Ectodermal cell (in vitro differentiated cells): ENCODE measurements at regions not wholly inside any gene's neighbourhood (a gene's known extent, or its start where the extent isn't known, plus 50 kb on each side); places are given as distances from the start of the nearest gene placed in this dataset.

Experiments used
- H3K27ac ChIP-seq: 2 replicates; pipeline ENCODE4 v1.7.0; 2013; ENCODE audit warnings: mild to moderate bottlenecking, low read depth, low read length; ENCODE audit not compliant: insufficient read depth, poor library complexity, severe bottlenecking
- H3K27me3 ChIP-seq: 2 replicates; pipeline ENCODE4 v1.7.0; 2013; ENCODE audit warnings: mild to moderate bottlenecking, low read length; ENCODE audit not compliant: insufficient read depth, control insufficient read depth, poor library complexity, severe bottlenecking
- H3K36me3 ChIP-seq: one replicate; pipeline ENCODE4 v1.7.0; 2013; ENCODE audit warnings: low read length; ENCODE audit not compliant: control insufficient read depth, insufficient read depth
- H3K4me1 ChIP-seq: one replicate; pipeline ENCODE4 v1.7.0; 2013; ENCODE audit warnings: low read length; ENCODE audit not compliant: control insufficient read depth, insufficient read depth
- H3K4me3 ChIP-seq: 2 replicates; pipeline ENCODE4 v1.7.0; 2013; ENCODE audit warnings: low read depth, low read length, control low read depth; ENCODE audit not compliant: insufficient read depth
- H3K9me3 ChIP-seq: 2 replicates; pipeline ENCODE4 v1.7.0; 2013; ENCODE audit warnings: mild to moderate bottlenecking, low read length, moderate library complexity; ENCODE audit not compliant: control insufficient read depth
- WGBS, 2 experiments: methylation state at CpG; one replicate each; pipeline ENCODE4 v1.1.7; 2013; ENCODE audit warnings: missing lambda C conversion rate in 2 of 2; 5-methylcytosine and 5-hydroxymethylcytosine counted together

- 92 to 94% methylated on average over 15 of the region's 15 CpGs for WGBS, 2 experiments
Measured at GRCh38 chr2:3062476-3063260, 314.9 kb downstream of the EIPR1 start.

GRCh38 chr2:3060049-3060448 is 317.6 kb downstream of the EIPR1 start:
- Histone ChIP-seq H3K27ac (no peak overlapping the region), H3K36me3 (no peaks in the 10 kb centered on the region), H3K4me1 (no peaks in the 10 kb centered on the region), H3K27me3 (no peaks in the 10 kb centered on the region), H3K4me3 (no peak overlapping the region), H3K9me3 (no peaks in the 10 kb centered on the region)
- 92 to 95% methylated on average over 15 to 16 of the region's 16 CpGs for WGBS, 2 experiments

More at GRCh38 chr2:3062476-3063260, 314.9 kb downstream of the EIPR1 start:
- Histone ChIP-seq H3K27ac (no peak overlapping the region), H3K4me1 (no peaks in the 10 kb centered on the region), H3K27me3 (no peaks in the 10 kb centered on the region), H3K9me3 (no peaks in the 10 kb centered on the region), H3K4me3 (no peak overlapping the region), H3K36me3 (no peaks in the 10 kb centered on the region)

- Histone ChIP-seq H3K27ac (no peak overlapping the region), H3K36me3 (no peaks in the 10 kb centered on the region), H3K9me3 (no peaks in the 10 kb centered on the region), H3K4me1 (no peaks in the 10 kb centered on the region), H3K4me3 (no peak overlapping the region), H3K27me3 (no peaks in the 10 kb centered on the region)
- 85 to 87% methylated on average over 37 of the region's 37 CpGs for WGBS, 2 experiments
Measured at GRCh38 chr2:3059141-3059925, 318.3 kb downstream of the EIPR1 start.

- H3K4me3 ChIP-seq: no peak overlapping the region
- no peaks in the 10 kb centered on the region for H3K36me3 ChIP-seq
- H3K4me1 ChIP-seq: no peaks in the 10 kb centered on the region
- H3K27ac ChIP-seq: no peak overlapping the region
- WGBS, 2 experiments: 94 to 95% methylated on average over 7 of the region's 8 CpGs
- H3K27me3 ChIP-seq: no peaks in the 10 kb centered on the region
- no peaks in the 10 kb centered on the region for H3K9me3 ChIP-seq
Measured at GRCh38 chr2:3054066-3054465, 323.6 kb downstream of the EIPR1 start.

GRCh38 chr2:3051266-3051665 is 326.4 kb downstream of the EIPR1 start:
- H3K27me3 ChIP-seq: no peaks in the 10 kb centered on the region
- no peaks in the 10 kb centered on the region for H3K36me3 ChIP-seq
- WGBS, 2 experiments: 90 to 91% methylated on average over 5 of the region's 5 CpGs
- no peak overlapping the region for H3K27ac ChIP-seq
- no peak overlapping the region for H3K4me3 ChIP-seq
- H3K4me1 ChIP-seq: no peaks in the 10 kb centered on the region
- no peaks in the 10 kb centered on the region for H3K9me3 ChIP-seq

- WGBS, 2 experiments: 91 to 93% methylated on average over 14 of the region's 14 CpGs
- Histone ChIP-seq H3K36me3 (no peaks in the 10 kb centered on the region), H3K4me1 (peaks cover 5% of the 10 kb centered on the region), H3K27me3 (no peaks in the 10 kb centered on the region), H3K9me3 (no peaks in the 10 kb centered on the region), H3K4me3 (no peak overlapping the region), H3K27ac (no peak overlapping the region)
Measured at GRCh38 chr2:3046170-3046865, 331.3 kb downstream of the EIPR1 start.

- 92 to 93% methylated on average over 10 of the region's 10 CpGs for WGBS, 2 experiments
Measured at GRCh38 chr2:3045318-3045921, 332.2 kb downstream of the EIPR1 start.

GRCh38 chr2:3044587-3045317 is 332.9 kb downstream of the EIPR1 start:
- no peaks in the 10 kb centered on the region for H3K27me3 ChIP-seq
- H3K4me1 ChIP-seq: peaks cover 5% of the 10 kb centered on the region
- no peak overlapping the region for H3K4me3 ChIP-seq
- H3K27ac ChIP-seq: no peak overlapping the region
- H3K36me3 ChIP-seq: no peaks in the 10 kb centered on the region
- no peaks in the 10 kb centered on the region for H3K9me3 ChIP-seq
- WGBS, 2 experiments: 92 to 93% methylated on average over 15 of the region's 15 CpGs

More at GRCh38 chr2:3045318-3045921, 332.2 kb downstream of the EIPR1 start:
- Histone ChIP-seq H3K9me3 (no peaks in the 10 kb centered on the region), H3K27me3 (no peaks in the 10 kb centered on the region), H3K36me3 (no peaks in the 10 kb centered on the region), H3K4me1 (peaks cover 5% of the 10 kb centered on the region), H3K27ac (no peak overlapping the region), H3K4me3 (no peak overlapping the region)

GRCh38 chr2:3043726-3044125 is 333.9 kb downstream of the EIPR1 start:
- no peak overlapping the region for H3K27ac ChIP-seq
- no peak overlapping the region for H3K4me3 ChIP-seq
- no peaks in the 10 kb centered on the region for H3K27me3 ChIP-seq
- H3K36me3 ChIP-seq: no peaks in the 10 kb centered on the region
- no peaks in the 10 kb centered on the region for H3K9me3 ChIP-seq
- 95% methylated on average over 8 of the region's 8 CpGs for WGBS, 2 experiments
- peaks cover 5% of the 10 kb centered on the region for H3K4me1 ChIP-seq
